HepG2 (cell line): ENCODE measurements at regions not wholly inside any gene's neighbourhood (a gene's known extent, or its start where the extent isn't known, plus 50 kb on each side); places are given as distances from the start of the nearest gene placed in this dataset.

Experiments used
- ATAC-seq: fragments of 200-7000 bp; cut with Tn5 transposase; 3 replicates; pipeline ENCODE4 v1.9.1; 2020; ENCODE audit warnings: mild to moderate bottlenecking, moderate library complexity
- BruUV-seq: library from RNA; stranded (reverse); fragments of 400-500 nt; replicated peaks from 2 replicates; lab custom pipeline; 2021; lab: Mats Ljungman, UMichigan
- CTCF ChIA-PET: fragments of 300-600 bp; formaldehyde crosslinking; extraction: SDS; loops from one replicate; lab custom pipeline; 2021; ENCODE audit warnings: low total read pairs, inconsistent platforms, low intra/inter-chr PET ratio; lab: Yijun Ruan, JAX
- POLR2A ChIA-PET: fragments of 350-600 bp; sonication (Branson Sonifier 250); formaldehyde crosslinking; loops from one replicate; lab custom pipeline; 2020; ENCODE audit warnings: antibody characterized with exemption, inconsistent platforms; lab: Yijun Ruan, JAX
- DNase-seq: peaks from one replicate; pipeline ENCODE4 v3.0.0-alpha.2; 2015; ENCODE audit warnings: low spot score
- FAIRE-seq: peaks from 3 replicates; lab custom pipeline; 2011; peaks lifted over from hg19 to GRCh38; lab: Jason Lieb, UNC
- H2AFZ ChIP-seq: one replicate; pipeline ENCODE4 v1.6.1; 2011; ENCODE audit warnings: low read length, inconsistent platforms
- H3K27ac ChIP-seq: fragments of 300-600 bp; 3 replicates; pipeline ENCODE4 v1.8.0; 2011; ENCODE audit warnings: mixed run types, mild to moderate bottlenecking, mixed read lengths, low read length, inconsistent platforms; ENCODE audit not compliant: insufficient read depth; ENCODE audit errors: extremely low read length
- H3K27me3 ChIP-seq, 2 experiments: fragments of 200-600 bp in 1 of 2; 2 replicates in 1 of 2; 3 replicates in 1 of 2; pipeline versions ENCODE4 v1.6.0 to v1.8.0; 2011; ENCODE audit warnings: low read length in 2 of 2, mild to moderate bottlenecking in 2 of 2, moderate library complexity in 2 of 2, inconsistent platforms in 1 of 2; ENCODE audit not compliant: insufficient read depth in 2 of 2, control insufficient read depth in 1 of 2
- H3K36me3 ChIP-seq, 2 experiments: fragments of 200-600 bp in 1 of 2; replicated peaks in 1 of 2; 2 replicates in 1 of 2; 3 replicates in 1 of 2; pipeline versions ENCODE4 v1.5.1 to v1.8.0; 2011; ENCODE audit warnings: low read length in 2 of 2, inconsistent platforms in 1 of 2; ENCODE audit not compliant: insufficient read depth in 2 of 2, control insufficient read depth in 1 of 2
- H3K4me1 ChIP-seq: 2 replicates; pipeline ENCODE4 v1.5.1; 2012; ENCODE audit warnings: low read length, inconsistent platforms; ENCODE audit not compliant: insufficient read depth
- H3K4me2 ChIP-seq: 2 replicates; pipeline ENCODE4 v1.6.0; 2011; ENCODE audit warnings: low read depth, low read length, inconsistent platforms
- H3K4me3 ChIP-seq, 3 experiments: fragments of 200-600 bp in 1 of 3; sonication (generic), shearing (Covaris generic) in 1 of 3; replicated peaks in 1 of 3; 2 replicates each; pipeline ENCODE4 v1.5.1; 2011 to 2016; ENCODE audit warnings: low read length in 3 of 3, inconsistent platforms in 2 of 3, low read depth in 2 of 3, mild to moderate bottlenecking in 2 of 3, control low read depth in 1 of 3, mixed read lengths in 1 of 3; ENCODE audit not compliant: insufficient read depth in 1 of 3
- H3K79me2 ChIP-seq: one replicate; pipeline ENCODE4 v1.6.1; 2011; ENCODE audit warnings: low read length, inconsistent platforms; ENCODE audit not compliant: insufficient read depth
- H3K9ac ChIP-seq: 2 replicates; pipeline ENCODE4 v1.6.0; 2011; ENCODE audit warnings: mild to moderate bottlenecking, low read depth, low read length, inconsistent platforms; ENCODE audit not compliant: insufficient read depth
- H3K9me3 ChIP-seq: 2 replicates; pipeline ENCODE4 v1.5.1; 2012; ENCODE audit warnings: mild to moderate bottlenecking, low read length
- H4K20me1 ChIP-seq: 2 replicates; pipeline ENCODE4 v1.6.0; 2011; ENCODE audit warnings: inconsistent platforms, mild to moderate bottlenecking, low read length, moderate library complexity; ENCODE audit not compliant: insufficient read depth
- FOXA3 ChIP-seq: IDR thresholded peaks from 2 replicates; pipeline ENCODE4 v1.6.1; 2016; ENCODE audit warnings: missing genetic modification reagents, missing compliant biosample characterization
- GLI4 ChIP-seq: sonication (generic); formaldehyde crosslinking; IDR thresholded peaks from 2 replicates; pipeline ENCODE4 v1.5.1; 2020; ENCODE audit warnings: missing genetic modification reagents, mild to moderate bottlenecking, moderate library complexity, borderline replicate concordance
- POGK ChIP-seq: sonication (generic); formaldehyde crosslinking; conservative IDR thresholded peaks from 2 replicates; pipeline ENCODE4 v1.8.0; 2022; ENCODE audit warnings: mild to moderate bottlenecking, moderate library complexity, missing genetic modification reagents
- SCMH1 ChIP-seq: sonication (generic); formaldehyde crosslinking; IDR thresholded peaks from 2 replicates; pipeline ENCODE4 v1.9.0; 2021; ENCODE audit warnings: missing genetic modification reagents, mild to moderate bottlenecking, borderline replicate concordance
- STAG1 ChIP-seq: sonication (generic); formaldehyde crosslinking; IDR thresholded peaks from 2 replicates; pipeline ENCODE4 v1.4.0; 2020; ENCODE audit warnings: missing genetic modification reagents
- ZFP37 ChIP-seq: sonication (generic); formaldehyde crosslinking; IDR thresholded peaks from 2 replicates; pipeline ENCODE4 v1.4.0; 2020; ENCODE audit warnings: missing genetic modification reagents, borderline replicate concordance
- WGBS: methylation state at CpG from one replicate; pipeline ENCODE4 v1.1.6; 2017; ENCODE audit warnings: low lambda C conversion rate; 5-methylcytosine and 5-hydroxymethylcytosine counted together
- in situ Hi-C: cut with HindIII; loops from 2 replicates; pipeline ENCODE4 v1.10.0; 2017; ENCODE audit warnings: low pct_unique_long_range_greater_than_20kb; ENCODE audit not compliant: extremely low pct_ligation_motif_present
- intact Hi-C: fragments of 100-400 bp; cut with micrococcal nuclease; formaldehyde crosslinking; loops from one replicate; pipeline ENCODE4 v1.10.0; 2022; ENCODE audit not compliant: unreplicated experiment
- TF ChIP-seq, protein P1 (sequence below): sonication (generic); formaldehyde crosslinking; IDR thresholded peaks from 2 replicates; pipeline ENCODE4 v1.4.0; 2020; ENCODE audit warnings: missing genetic modification reagents
- TF ChIP-seq, protein P2 (sequence below): sonication (generic); formaldehyde crosslinking; IDR thresholded peaks from 2 replicates; pipeline ENCODE4 v1.5.0; 2020; ENCODE audit warnings: mild to moderate bottlenecking, missing genetic modification reagents, moderate library complexity

- Histone ChIP-seq H3K27me3 (peaks cover 0 to 16% of the 10 kb centered on the region in 2 experiments; a peak in 2 of 5 replicates), H3K9me3 (no peaks in the 10 kb centered on the region), H3K9ac (no peak overlapping the region), H3K4me3 (no peak overlapping the region), H2AFZ (no peak overlapping the region), H3K36me3 (no peaks in the 10 kb centered on the region), H3K27ac (no peak overlapping the region), H3K79me2 (no peaks in the 10 kb centered on the region), H4K20me1 (no peaks in the 10 kb centered on the region), H3K4me2 (no peak overlapping the region), H3K4me1 (no peaks in the 10 kb centered on the region)
- FAIRE-seq (no peak), DNase-seq (no peak), ATAC-seq (no peak)
- TF ChIP-seq ZFP37 (CRISPR knock-in tag) (no peak), SCMH1 (no peak), FOXA3 (CRISPR knock-in tag) (no peak)
- TF ChIP-seq, protein P1, sequence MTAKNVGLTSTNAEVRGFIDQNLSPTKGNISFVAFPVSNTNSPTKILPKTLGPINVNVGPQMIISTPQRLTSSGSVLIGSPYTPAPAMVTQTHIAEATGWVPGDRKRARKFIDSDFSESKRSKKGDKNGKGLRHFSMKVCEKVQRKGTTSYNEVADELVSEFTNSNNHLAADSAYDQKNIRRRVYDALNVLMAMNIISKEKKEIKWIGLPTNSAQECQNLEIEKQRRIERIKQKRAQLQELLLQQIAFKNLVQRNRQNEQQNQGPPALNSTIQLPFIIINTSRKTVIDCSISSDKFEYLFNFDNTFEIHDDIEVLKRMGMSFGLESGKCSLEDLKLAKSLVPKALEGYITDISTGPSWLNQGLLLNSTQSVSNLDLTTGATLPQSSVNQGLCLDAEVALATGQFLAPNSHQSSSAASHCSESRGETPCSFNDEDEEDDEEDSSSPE (CRISPR knock-in tag), result no peak
- BruUV-seq, result no TSS peak
- POLR2A ChIA-PET, result no interaction called here
- 54% methylated on average over 14 of the region's 14 CpGs for WGBS
- CTCF ChIA-PET, result no interaction called here
- intact Hi-C loops, result no loop called here
- in situ Hi-C loops, result no loop called here
Measured at GRCh38 chr6:21522143-21522747, 71.3 kb upstream of the SOX4 start.

DNA sequence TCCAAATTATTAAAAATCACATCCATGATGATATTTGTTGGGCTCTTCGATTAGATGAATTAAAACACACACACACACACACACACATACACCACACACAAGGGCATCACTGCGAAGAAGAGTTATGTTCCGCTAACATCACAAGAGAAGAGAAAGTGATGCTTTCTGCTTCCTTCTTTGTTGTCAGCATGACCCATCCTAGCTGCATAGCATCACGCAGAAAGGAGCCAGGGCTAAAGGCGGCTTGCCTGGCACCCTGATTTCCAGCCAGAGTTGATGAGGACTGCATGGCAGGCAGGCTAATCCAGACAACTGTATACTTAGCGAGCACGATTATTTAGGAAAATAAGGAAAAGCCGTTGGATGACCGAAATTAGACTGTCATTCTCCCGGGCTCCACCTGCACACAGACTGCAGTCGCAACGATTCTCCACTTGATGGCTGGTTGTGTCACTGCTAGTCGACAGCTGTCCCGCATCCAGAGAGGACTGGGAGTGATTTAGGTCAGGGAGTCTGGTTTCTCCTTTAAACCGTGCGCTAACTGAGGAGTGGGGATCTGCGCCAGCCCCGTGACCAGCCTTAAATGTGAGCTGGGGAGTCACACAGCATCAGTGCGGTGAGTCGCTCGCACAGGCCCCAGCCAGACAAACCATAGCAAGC is 70.6 kb upstream of the SOX4 start:
- no peak for FAIRE-seq
- H3K4me3 ChIP-seq, result no peak overlapping the region
- H3K4me1 ChIP-seq, result no peaks in the 10 kb centered on the region
- POLR2A ChIA-PET, result no interaction called here
- no peaks in the 10 kb centered on the region for H4K20me1 ChIP-seq
- no peak overlapping the region for H3K4me2 ChIP-seq
- no peaks in the 10 kb centered on the region for H3K79me2 ChIP-seq
- peak; percentile 91 for ATAC-seq
- intact Hi-C loops (no loop called here), in situ Hi-C loops (no loop called here)
- no peak overlapping the region for H2AFZ ChIP-seq
- H3K9ac ChIP-seq, result no peak overlapping the region
- CTCF ChIA-PET, result no interaction called here
- no peak for DNase-seq
- peak; percentile 40; the same call in 1 of the 2 replicates for TF ChIP-seq STAG1 (CRISPR knock-in tag)
- TF ChIP-seq, protein P2, sequence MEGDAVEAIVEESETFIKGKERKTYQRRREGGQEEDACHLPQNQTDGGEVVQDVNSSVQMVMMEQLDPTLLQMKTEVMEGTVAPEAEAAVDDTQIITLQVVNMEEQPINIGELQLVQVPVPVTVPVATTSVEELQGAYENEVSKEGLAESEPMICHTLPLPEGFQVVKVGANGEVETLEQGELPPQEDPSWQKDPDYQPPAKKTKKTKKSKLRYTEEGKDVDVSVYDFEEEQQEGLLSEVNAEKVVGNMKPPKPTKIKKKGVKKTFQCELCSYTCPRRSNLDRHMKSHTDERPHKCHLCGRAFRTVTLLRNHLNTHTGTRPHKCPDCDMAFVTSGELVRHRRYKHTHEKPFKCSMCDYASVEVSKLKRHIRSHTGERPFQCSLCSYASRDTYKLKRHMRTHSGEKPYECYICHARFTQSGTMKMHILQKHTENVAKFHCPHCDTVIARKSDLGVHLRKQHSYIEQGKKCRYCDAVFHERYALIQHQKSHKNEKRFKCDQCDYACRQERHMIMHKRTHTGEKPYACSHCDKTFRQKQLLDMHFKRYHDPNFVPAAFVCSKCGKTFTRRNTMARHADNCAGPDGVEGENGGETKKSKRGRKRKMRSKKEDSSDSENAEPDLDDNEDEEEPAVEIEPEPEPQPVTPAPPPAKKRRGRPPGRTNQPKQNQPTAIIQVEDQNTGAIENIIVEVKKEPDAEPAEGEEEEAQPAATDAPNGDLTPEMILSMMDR (CRISPR knock-in tag), result peak; percentile 14; the same call in 1 of the 2 replicates
- TF ChIP-seq POGK (CRISPR knock-in tag), result peak; percentile 93
- no peak for TF ChIP-seq GLI4 (CRISPR knock-in tag)
- H3K9me3 ChIP-seq, result no peaks in the 10 kb centered on the region
- H3K27me3 ChIP-seq, result peaks cover 0 to 16% of the 10 kb centered on the region in 2 experiments; a peak in 2 of 5 replicates
- H3K36me3 ChIP-seq, result no peaks in the 10 kb centered on the region
- BruUV-seq, result no TSS peak
- 40% methylated on average over 18 of the region's 21 CpGs for WGBS
- no peak overlapping the region for H3K27ac ChIP-seq
